Stimulated activated CD8-positive, alpha-beta memory T cell treated with anti-CD3 and anti-CD28 coated beads, Interleukin-7, amount 100 ng/mL, for 1 hour (primary cell): ENCODE measurements at regions not wholly inside any gene's neighbourhood (a gene's known extent, or its start where the extent isn't known, plus 50 kb on each side); places are given as distances from the start of the nearest gene placed in this dataset.
"Not testable (repeated sequence)": the region's sequence is repeated elsewhere in the genome, so short reads cannot be mapped to it uniquely, and the experiment has no call there.

ENCODE experiments used
- DNase-seq, 2 donors: peaks; one replicate each; pipeline ENCODE4 v3.0.0-alpha.2; 2020; ENCODE audit warnings: low read depth in 2 of 2

DNA sequence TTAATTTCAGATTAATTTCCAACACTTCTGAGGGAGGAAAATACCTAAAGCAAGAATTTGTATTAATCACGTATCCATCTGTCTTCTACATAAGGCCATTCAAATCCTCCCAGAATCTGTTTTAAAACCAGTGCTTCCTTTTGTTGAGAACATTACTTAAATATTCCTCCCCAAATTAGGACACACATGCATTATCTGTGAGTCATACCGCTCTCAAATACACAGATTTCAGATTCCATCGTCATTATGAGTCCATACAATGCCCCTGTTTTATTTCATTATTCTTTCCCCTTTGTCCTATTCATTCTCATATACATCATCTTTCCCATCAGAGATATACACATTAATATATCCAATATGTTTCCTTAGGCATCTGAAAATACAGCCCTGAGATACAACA is 57.3 kb upstream of the PRSS12 start:
- DNase-seq, result no peak

DNA sequence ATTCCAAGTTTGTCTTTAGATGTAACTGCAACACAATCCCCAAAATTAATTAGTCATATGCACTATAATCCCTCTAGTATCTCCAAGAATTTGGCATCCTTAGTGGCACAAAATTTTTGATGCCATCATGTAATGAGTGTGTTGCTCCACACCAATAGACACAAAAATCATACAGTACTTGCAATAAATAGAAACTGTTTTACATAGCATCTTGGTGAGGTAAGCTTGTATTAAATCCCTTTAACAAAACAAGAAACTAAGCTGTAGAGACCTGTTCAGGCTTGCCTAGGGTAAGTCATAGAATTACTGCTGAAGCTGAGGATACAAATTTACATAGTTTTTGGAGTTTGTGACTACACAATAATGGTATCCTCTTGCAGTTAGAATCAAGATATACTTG is 64.5 kb upstream of the PRSS12 start:
- no peak for DNase-seq

DNA sequence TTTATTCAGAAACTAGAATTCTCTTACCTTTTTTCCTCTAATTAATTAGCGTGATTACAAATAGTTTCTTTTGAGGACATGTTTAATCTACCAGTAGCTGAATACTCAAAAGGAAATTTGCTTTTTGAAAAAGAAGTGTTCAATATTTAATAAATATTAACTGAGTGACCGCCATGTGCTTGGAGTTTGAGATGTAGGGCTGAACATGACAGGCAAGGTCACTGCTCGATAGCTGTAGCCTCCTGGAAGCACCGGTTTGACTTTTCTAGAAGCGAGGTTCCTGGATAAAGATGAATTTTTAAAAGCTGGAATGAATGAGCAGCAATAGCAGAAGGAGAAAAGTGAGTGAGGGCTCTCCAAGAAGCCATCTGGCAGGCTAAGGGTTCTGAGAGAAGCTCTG is 65.0 kb upstream of the PRSS12 start:
- not testable (repeated sequence) for DNase-seq

- not testable (repeated sequence) for DNase-seq
Measured at GRCh38 chr4:118418396-118418795, 65.6 kb upstream of the PRSS12 start.

DNA sequence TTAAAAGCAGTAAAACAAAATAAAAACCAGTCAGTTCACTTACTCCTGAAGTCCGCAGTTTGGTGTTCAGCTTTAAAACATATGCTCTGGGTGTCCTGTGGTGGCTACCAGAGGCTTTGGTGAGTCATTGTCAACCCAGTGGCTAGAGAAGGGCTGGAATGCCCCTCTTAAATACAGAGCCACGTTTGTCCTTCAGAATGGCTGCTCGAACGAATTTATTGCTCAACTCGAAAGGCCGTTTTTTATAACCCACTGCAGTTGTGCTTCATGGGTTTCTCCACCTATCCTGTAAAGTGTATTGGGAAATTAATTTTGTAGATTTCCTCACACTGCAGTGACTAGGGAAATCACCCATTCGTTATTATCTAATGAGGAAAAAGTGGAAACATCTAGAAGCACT is 66.8 kb upstream of the PRSS12 start:
- DNase-seq, result not testable (repeated sequence)

GRCh38 chr4:118424062-118424461 is 71.3 kb upstream of the PRSS12 start:
- not testable (repeated sequence) for DNase-seq

DNA sequence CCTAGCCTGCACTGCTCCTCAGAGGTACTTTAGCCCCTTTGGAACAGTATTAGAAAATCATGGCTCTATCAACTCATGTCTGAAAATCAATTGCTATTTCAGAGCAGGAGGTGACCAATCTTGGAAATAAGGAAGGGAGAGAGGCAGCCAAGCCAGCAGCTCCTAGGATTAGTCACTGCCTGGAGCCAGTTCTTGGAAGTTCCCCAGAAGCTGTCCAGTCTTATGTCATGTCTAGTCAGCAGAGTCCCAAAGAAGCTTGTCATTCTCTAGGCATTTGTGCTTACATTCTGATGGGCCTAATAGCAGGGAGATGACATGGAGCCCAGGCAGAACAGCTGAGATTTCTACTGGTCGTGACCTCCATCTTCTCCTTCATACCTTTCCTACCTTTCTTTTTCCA is 76.1 kb upstream of the PRSS12 start:
- DNase-seq, result not testable (repeated sequence)

GRCh38 chr4:118432359-118432758 is 79.6 kb upstream of the PRSS12 start:
- not testable (repeated sequence) for DNase-seq

DNA sequence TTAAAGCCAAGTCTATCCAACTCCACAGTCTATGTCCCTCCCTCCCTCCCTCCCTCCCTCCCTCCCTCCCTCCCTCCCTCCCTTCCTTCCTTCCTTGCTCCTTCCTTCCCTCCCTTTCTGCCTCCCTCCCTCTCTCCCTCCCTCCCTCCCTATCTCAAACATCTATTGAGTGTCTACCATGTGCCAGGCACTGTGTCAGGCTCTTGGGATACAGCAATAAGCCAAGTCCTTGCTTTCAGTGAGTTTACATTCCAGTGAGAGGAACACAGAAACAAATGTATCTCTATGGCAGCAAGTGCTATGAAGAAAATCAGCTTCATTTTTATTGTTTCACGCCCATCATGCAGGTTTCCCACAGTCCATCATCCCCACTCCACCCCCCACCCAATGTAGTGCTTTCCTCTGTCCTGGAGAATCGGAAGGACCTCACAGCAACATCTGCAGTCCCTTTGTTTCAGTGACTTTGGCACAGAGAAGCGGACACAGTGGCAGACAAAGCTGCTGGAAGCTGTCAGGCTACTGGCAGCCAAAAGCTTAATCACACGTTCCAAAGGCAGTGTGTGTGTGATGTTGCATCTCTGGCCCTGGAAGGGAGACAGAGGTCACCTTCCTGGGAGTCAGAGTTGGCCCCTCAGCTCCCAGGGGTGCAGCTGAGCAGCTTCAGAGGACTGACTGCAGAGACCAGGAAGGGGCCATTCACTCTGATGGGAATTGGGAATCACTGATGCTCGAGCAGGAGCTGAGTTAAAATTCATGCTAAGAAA is 81.0 kb upstream of the PRSS12 start:
- DNase-seq, result not testable (repeated sequence)

- not testable (repeated sequence) for DNase-seq
Measured at GRCh38 chr4:118435415-118435814, 82.6 kb upstream of the PRSS12 start.

- not testable (repeated sequence) for DNase-seq
Measured at GRCh38 chr4:118442115-118442837, 89.5 kb upstream of the PRSS12 start.

- not testable (repeated sequence) for DNase-seq
Measured at GRCh38 chr4:118447397-118447796, 94.6 kb upstream of the PRSS12 start.

DNA sequence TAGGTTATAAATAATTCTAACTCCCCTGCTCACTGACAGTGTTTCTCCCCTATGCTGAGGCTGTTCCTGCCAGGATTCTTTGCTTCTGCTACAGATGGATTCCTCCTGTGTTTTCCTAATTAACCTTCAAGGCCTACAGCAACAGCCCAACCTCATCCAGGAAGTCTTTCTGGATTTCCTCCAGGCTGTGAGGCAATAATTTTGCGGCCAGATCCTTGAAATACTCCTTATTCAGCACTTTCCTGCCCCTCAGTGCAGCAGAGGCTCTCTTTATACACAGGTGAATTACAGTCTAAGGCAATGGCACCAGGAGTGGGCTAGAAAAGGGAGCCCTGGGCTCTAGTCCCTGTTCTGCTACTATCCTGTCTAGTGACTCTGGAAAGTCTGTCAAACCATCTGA is 102.1 kb upstream of the PRSS12 start:
- DNase-seq, result not testable (repeated sequence)

DNA sequence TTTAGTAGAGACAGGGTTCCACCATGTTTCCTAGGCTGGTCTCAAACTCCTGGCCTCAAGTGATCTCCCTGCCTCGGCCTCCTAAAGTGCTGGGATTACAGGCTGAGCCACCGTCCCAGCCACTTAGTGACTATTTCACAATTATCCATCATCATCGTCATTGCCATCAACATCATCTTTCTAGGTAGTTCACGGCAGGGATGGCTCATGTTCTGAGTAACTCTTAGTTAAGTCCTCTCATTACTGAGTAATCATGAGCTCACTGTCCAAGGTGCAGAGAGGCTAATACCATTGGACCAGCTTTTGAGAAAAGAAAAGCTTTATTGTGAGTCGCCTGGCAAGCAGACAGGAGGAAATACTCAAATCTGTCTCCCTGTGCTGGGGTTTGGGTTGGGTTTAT is 108.6 kb upstream of the PRSS12 start:
- DNase-seq, result not testable (repeated sequence)

GRCh38 chr4:118465831-118466230 is 113.0 kb upstream of the PRSS12 start:
- DNase-seq, result not testable (repeated sequence)

DNA sequence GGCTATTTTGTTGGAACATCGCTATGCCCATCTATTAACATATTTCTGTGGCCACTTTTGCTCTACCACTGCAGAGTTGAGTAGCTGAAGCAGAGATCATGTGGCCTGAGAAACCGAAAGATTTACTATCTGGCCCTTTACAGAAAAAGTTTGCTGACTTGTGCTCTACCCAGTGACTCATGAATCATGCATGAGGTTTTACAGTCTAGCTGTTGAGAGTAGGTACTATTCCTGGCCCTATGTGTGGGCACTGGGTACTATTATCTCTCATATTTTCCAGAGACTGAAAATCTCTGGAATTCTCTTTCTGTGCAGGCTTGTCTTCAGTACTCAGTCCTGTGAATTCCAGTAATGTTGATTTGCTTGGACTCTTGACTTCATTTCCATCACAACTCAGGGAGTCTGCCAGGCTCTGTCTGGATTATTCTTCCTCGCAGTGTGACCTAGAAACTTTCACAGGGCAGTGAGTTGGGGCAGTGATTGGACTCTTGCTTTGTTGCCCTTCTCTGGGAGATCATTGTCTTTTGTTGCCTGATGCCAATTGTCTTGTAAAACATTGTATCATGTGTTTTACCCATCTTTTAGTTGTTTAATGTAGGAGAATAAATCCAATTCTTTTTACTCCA is 121.3 kb upstream of the PRSS12 start:
- not testable (repeated sequence) for DNase-seq

DNA sequence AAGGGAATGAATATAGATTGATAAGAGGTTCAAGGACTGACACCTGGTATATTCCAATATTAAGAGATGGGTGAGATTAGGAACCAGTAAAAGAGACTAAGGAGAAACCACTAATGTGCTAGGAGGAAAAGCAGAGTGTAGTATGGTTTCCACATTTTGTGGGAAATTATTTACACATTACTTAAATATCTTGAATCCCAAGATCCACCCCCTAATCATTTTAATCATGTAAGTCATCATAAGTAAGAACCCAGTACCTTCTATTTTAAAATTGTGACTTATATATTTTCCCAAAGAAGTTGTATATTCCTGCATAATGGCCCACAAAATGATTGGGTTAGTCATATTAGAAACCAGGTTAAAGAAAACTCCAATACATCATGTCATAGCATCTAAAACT is 122.0 kb upstream of the PRSS12 start:
- DNase-seq, result not testable (repeated sequence)

GRCh38 chr4:118475901-118476300 is 123.1 kb upstream of the PRSS12 start:
- DNase-seq, result not testable (repeated sequence)

GRCh38 chr4:118477826-118478225 is 125.0 kb upstream of the PRSS12 start:
- DNase-seq, result not testable (repeated sequence)

- DNase-seq, result not testable (repeated sequence)
Measured at GRCh38 chr4:118485801-118486314, 133.1 kb upstream of the PRSS12 start.

- DNase-seq, result not testable (repeated sequence)
Measured at GRCh38 chr4:118492963-118493362, 140.2 kb upstream of the PRSS12 start.

- DNase-seq, result not testable (repeated sequence)
Measured at GRCh38 chr4:118494437-118494836, 141.6 kb upstream of the PRSS12 start.
